Natural killer cell (primary cell): ENCODE measurements at regions not wholly inside any gene's neighbourhood (a gene's known extent, or its start where the extent isn't known, plus 50 kb on each side); places are given as distances from the start of the nearest gene placed in this dataset.

Experiments
- ATAC-seq, 3 donors: fragments of 150-1000 bp in 2 of 3; fragments of 200-7000 bp in 1 of 3; cut with Tn5 transposase; 1 replicate in 1 of 3; 2 replicates in 2 of 3; pipeline ENCODE4 v1.10.0; 2021; ENCODE audit warnings: mild to moderate bottlenecking in 2 of 3, moderate library complexity in 2 of 3
- DNase-seq, 2 donors: peaks; one replicate each; pipeline versions ENCODE4 v3.0.0 to v3.0.0-alpha.2; 2013 to 2021; ENCODE audit warnings: mixed read lengths in 1 of 2
- H3K27ac ChIP-seq: one replicate; pipeline ENCODE4 v1.5.1; 2013; ENCODE audit warnings: mild to moderate bottlenecking, low read length
- H3K27me3 ChIP-seq: one replicate; pipeline ENCODE4 v1.6.1; 2013; ENCODE audit warnings: low read length; ENCODE audit not compliant: control insufficient read depth, insufficient read depth
- H3K36me3 ChIP-seq: one replicate; pipeline ENCODE4 v1.6.1; 2013; ENCODE audit warnings: low read length; ENCODE audit not compliant: control insufficient read depth, insufficient read depth
- H3K4me1 ChIP-seq: one replicate; pipeline ENCODE4 v1.6.1; 2013; ENCODE audit warnings: low read length; ENCODE audit not compliant: control insufficient read depth, insufficient read depth
- H3K4me3 ChIP-seq: one replicate; pipeline ENCODE4 v1.5.1; 2013; ENCODE audit warnings: low read length
- H3K9me3 ChIP-seq: one replicate; pipeline ENCODE4 v1.6.1; 2013; ENCODE audit warnings: low read length; ENCODE audit not compliant: control insufficient read depth, insufficient read depth
- H3K27ac Mint-ChIP-seq, 2 donors: one replicate each; pipeline ENCODE4 v1.8.0; 2022; ENCODE audit warnings: mild to moderate bottlenecking in 2 of 2, mixed read lengths in 2 of 2, moderate library complexity in 1 of 2
- H3K27me3 Mint-ChIP-seq, 2 donors: one replicate each; pipeline ENCODE4 v1.8.0; 2022; ENCODE audit warnings: low read depth in 2 of 2, mixed read lengths in 2 of 2
- H3K36me3 Mint-ChIP-seq: one replicate; pipeline ENCODE4 v1.8.0; 2022; ENCODE audit warnings: mixed read lengths
- H3K4me1 Mint-ChIP-seq, 2 donors: one replicate each; pipeline ENCODE4 v1.8.0; 2022; ENCODE audit warnings: mixed read lengths in 2 of 2
- H3K4me3 Mint-ChIP-seq: one replicate; pipeline ENCODE4 v1.8.0; 2022; ENCODE audit warnings: mild to moderate bottlenecking, moderate library complexity, mixed read lengths
- H3K9me3 Mint-ChIP-seq, 2 donors: one replicate each; pipeline ENCODE4 v1.8.0; 2022; ENCODE audit warnings: mixed read lengths in 2 of 2
- WGBS: methylation state at CpG from one replicate; pipeline ENCODE4 v1.1.7; 2013; ENCODE audit warnings: missing lambda C conversion rate; ENCODE audit not compliant: insufficient coverage; 5-methylcytosine and 5-hydroxymethylcytosine counted together
- intact Hi-C: fragments of 100-400 bp; cut with micrococcal nuclease; formaldehyde crosslinking; loops from one replicate; pipeline ENCODE4 v1.14.2; 2022
- TF ChIP-seq, protein P1 (sequence below): fragments of 200-600 bp; IDR thresholded peaks from one replicate; pipeline ENCODE4 v1.8.0; 2022; ENCODE audit warnings: antibody characterized with exemption

DNA sequence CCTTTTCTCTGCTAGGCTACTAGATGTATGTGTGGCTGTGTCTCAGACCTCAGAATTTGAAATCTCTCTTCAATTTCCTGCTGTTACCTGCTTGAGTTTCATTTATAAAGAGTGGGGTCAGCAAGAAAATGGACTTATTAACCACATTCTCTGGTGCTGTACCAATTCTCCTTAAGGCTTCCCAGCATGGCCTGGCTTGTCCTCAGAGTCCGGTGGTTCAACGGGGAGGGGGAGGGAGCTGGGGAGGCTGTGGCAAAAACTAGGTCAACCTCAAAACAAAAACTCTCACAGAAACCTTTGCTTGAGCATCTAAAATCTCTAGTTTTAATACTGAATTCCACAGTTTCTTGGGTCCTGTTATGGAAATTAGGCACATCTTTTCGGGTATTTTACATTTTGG is 389.1 kb upstream of the COBL start:
- no peaks in the 10 kb centered on the region for H3K27me3 Mint-ChIP-seq
- ATAC-seq (no peak), DNase-seq (no peak)
- Histone ChIP-seq H3K4me3 (no peak overlapping the region), H3K36me3 (no peaks in the 10 kb centered on the region), H3K27me3 (no peaks in the 10 kb centered on the region), H3K9me3 (no peaks in the 10 kb centered on the region), H3K4me1 (no peaks in the 10 kb centered on the region), H3K27ac (no peak overlapping the region)
- H3K36me3 Mint-ChIP-seq: peaks cover 6% of the 10 kb centered on the region
- WGBS: 83% methylated on average over 1 of the region's 3 CpGs
- H3K4me3 Mint-ChIP-seq: no peak overlapping the region
- TF ChIP-seq, protein P1, sequence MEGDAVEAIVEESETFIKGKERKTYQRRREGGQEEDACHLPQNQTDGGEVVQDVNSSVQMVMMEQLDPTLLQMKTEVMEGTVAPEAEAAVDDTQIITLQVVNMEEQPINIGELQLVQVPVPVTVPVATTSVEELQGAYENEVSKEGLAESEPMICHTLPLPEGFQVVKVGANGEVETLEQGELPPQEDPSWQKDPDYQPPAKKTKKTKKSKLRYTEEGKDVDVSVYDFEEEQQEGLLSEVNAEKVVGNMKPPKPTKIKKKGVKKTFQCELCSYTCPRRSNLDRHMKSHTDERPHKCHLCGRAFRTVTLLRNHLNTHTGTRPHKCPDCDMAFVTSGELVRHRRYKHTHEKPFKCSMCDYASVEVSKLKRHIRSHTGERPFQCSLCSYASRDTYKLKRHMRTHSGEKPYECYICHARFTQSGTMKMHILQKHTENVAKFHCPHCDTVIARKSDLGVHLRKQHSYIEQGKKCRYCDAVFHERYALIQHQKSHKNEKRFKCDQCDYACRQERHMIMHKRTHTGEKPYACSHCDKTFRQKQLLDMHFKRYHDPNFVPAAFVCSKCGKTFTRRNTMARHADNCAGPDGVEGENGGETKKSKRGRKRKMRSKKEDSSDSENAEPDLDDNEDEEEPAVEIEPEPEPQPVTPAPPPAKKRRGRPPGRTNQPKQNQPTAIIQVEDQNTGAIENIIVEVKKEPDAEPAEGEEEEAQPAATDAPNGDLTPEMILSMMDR: no peak
- intact Hi-C loops: no loop called here
- H3K9me3 Mint-ChIP-seq: peaks cover 15 to 20% of the 10 kb centered on the region in 2 donors
- no peak overlapping the region for H3K27ac Mint-ChIP-seq
- H3K4me1 Mint-ChIP-seq: no peaks in the 10 kb centered on the region

DNA sequence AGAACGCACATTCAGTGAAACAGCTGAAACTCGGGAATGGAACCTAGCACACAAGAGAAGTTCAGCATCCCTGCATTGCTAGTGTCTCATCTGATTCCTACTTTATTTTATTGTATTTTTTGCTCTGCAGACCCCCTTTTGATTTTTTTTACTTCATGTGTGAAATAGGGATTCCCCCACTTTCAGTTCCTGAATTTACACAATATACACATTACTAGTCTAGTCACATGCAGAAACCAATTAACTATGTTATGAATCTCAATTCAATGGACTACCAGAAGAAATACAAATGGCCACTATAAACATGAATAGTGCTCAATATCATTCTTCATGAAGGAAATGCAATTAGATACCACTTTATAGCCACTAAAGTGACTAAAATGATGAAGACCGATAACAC is 386.1 kb upstream of the COBL start:
- intact Hi-C loops: no loop called here
- Histone ChIP-seq H3K4me1 (no peaks in the 10 kb centered on the region), H3K36me3 (no peaks in the 10 kb centered on the region), H3K27me3 (no peaks in the 10 kb centered on the region), H3K4me3 (no peak overlapping the region), H3K27ac (no peak overlapping the region), H3K9me3 (no peaks in the 10 kb centered on the region)
- no peaks in the 10 kb centered on the region for H3K27me3 Mint-ChIP-seq
- DNase-seq: no peak
- H3K9me3 Mint-ChIP-seq: peaks cover 11 to 29% of the 10 kb centered on the region in 2 donors
- H3K36me3 Mint-ChIP-seq: peaks cover 7% of the 10 kb centered on the region
- TF ChIP-seq, protein P1: no peak
- ATAC-seq: no peak
- no peak overlapping the region for H3K4me3 Mint-ChIP-seq
- 91% methylated on average over 3 of the region's 3 CpGs for WGBS
- H3K27ac Mint-ChIP-seq: no peak overlapping the region
- H3K4me1 Mint-ChIP-seq: no peaks in the 10 kb centered on the region

DNA sequence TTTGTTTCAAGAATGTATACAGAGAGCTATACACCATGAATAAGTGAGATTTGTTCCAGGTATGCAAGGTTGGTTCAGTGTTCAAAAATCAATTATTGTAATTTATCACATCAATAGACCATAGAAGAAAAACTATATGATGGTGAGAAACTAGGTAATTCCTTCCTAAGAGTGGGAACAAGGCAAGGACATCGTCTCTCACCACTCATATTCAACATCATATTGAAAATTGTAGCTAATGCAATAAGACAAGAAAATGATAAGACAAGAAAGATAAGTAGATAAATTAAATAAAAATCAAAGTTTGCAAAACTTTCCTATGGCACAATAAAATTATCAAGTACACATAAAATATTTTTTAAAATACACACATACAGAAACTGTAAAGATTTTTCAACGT is 385.3 kb upstream of the COBL start:
- no CpG with 5 or more reads among the region's 2 CpGs for WGBS
- Histone ChIP-seq H3K27ac (no peak overlapping the region), H3K27me3 (no peaks in the 10 kb centered on the region), H3K4me1 (no peaks in the 10 kb centered on the region), H3K36me3 (no peaks in the 10 kb centered on the region), H3K9me3 (no peaks in the 10 kb centered on the region), H3K4me3 (no peak overlapping the region)
- no peaks in the 10 kb centered on the region for H3K27me3 Mint-ChIP-seq
- no peak overlapping the region for H3K4me3 Mint-ChIP-seq
- peaks cover 7% of the 10 kb centered on the region for H3K36me3 Mint-ChIP-seq
- TF ChIP-seq, protein P1: no peak
- H3K27ac Mint-ChIP-seq: no peak overlapping the region
- ATAC-seq: no peak
- intact Hi-C loops: no loop called here
- peaks cover 9 to 29% of the 10 kb centered on the region in 2 donors for H3K9me3 Mint-ChIP-seq
- H3K4me1 Mint-ChIP-seq: no peaks in the 10 kb centered on the region
- no peak for DNase-seq

DNA sequence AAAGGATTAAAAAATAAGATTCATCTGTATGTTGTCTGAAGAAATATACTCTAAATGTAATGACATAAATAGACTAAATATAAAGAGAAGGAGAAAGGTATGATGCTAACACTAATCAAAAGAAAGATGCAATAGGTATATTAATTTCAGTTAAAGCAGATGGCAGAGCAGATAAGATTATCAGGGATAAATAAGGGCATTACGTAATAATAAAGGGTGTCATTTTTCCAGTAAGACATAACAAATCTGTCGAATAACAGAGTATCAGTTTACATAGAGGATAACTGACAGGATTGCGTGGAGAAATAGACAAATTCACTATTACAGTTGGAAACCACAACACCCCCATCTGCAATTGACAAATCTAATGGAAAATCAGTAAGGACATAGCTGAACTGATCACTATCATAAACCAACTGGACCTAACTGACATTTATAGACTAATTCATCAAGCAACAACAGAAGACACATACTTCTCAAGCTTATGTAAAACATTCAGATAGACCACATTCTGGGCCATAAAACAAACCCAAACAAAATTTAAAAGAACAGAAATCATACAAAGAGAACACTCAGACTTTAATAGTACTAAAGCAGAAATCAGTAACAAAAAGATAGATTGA is 384.1 kb upstream of the COBL start:
- TF ChIP-seq, protein P1: no peak
- no peaks in the 10 kb centered on the region for H3K4me1 Mint-ChIP-seq
- no peak overlapping the region for H3K4me3 Mint-ChIP-seq
- no peaks in the 10 kb centered on the region for H3K27me3 ChIP-seq
- DNase-seq (no peak), ATAC-seq (no peak)
- no peaks in the 10 kb centered on the region for H3K9me3 ChIP-seq
- peaks cover 5 to 23% of the 10 kb centered on the region in 2 donors for H3K9me3 Mint-ChIP-seq
- H3K4me3 ChIP-seq: no peak overlapping the region
- no peak overlapping the region for H3K27ac ChIP-seq
- H3K27ac Mint-ChIP-seq: no peak overlapping the region
- no peaks in the 10 kb centered on the region for H3K36me3 ChIP-seq
- H3K36me3 Mint-ChIP-seq: peaks cover 7% of the 10 kb centered on the region
- intact Hi-C loops: no loop called here
- 90% methylated on average over 3 of the region's 3 CpGs for WGBS
- no peaks in the 10 kb centered on the region for H3K27me3 Mint-ChIP-seq
- H3K4me1 ChIP-seq: no peaks in the 10 kb centered on the region
